ENCODE measurements at regions not wholly inside any gene's neighbourhood (a gene's known extent, or its start where the extent isn't known, plus 50 kb on each side); places are given as distances from the start of the nearest gene placed in this dataset.

- TF ChIP-seq POLR2A (IDR thresholded peaks at IDR 0.05; ENCODE audit: low read depth, low read length) = no peak
- no peak for TF ChIP-seq CTCF (conservative IDR thresholded peaks at IDR 0.05; ENCODE audit: low read depth, low read length)
- no peak for TF ChIP-seq ELK1 (IDR thresholded peaks at IDR 0.05; ENCODE audit: borderline replicate concordance, low read depth, low read length)
- TF ChIP-seq BHLHE40 (IDR thresholded peaks at IDR 0.05; ENCODE audit: low read depth, low read length) = no peak
- TF ChIP-seq SMC3 (IDR thresholded peaks at IDR 0.05; ENCODE audit: low read depth, low read length) = no peak
- no peak for TF ChIP-seq RAD21 (IDR thresholded peaks at IDR 0.05; ENCODE audit: low read length)
- no peak for TF ChIP-seq CEBPB (IDR thresholded peaks at IDR 0.05; ENCODE audit: low read depth, low read length)
- no peak for TF ChIP-seq MAZ (IDR thresholded peaks at IDR 0.05; ENCODE audit: borderline replicate concordance, low read depth, low read length)
- no peak for TF ChIP-seq USF2 (IDR thresholded peaks at IDR 0.05; ENCODE audit: low read depth, low read length)
- TF ChIP-seq RFX5 (IDR thresholded peaks at IDR 0.05; ENCODE audit: low read depth, low read length) = no peak
- no peak for TF ChIP-seq MXI1 (IDR thresholded peaks at IDR 0.05; ENCODE audit: borderline replicate concordance, low read depth, low read length)
These were observed 76.4 kb upstream of the DRD2 start for GRCh38 chr11:113551645-113552044.

Measured in IMR-90 (cell line).